ENCODE measurements at regions not wholly inside any gene's neighbourhood (a gene's known extent, or its start where the extent isn't known, plus 50 kb on each side); places are given as distances from the start of the nearest gene placed in this dataset.

GRCh38 chr9:84419031-84419602 lies 78.6 kb upstream of the SLC28A3 start:
- TF ChIP-seq CTCF (IDR thresholded peaks at IDR 0.05): no peak
- TF ChIP-seq POLR2A (IDR thresholded peaks at IDR 0.05): no peak
- TF ChIP-seq POLR2AphosphoS5 (IDR thresholded peaks at IDR 0.05; ENCODE audit: insufficient read depth in 1 of 2, low read depth in 1 of 2): no peak

Measured in vagina (tissue), 2 donors.